ENCODE measurements at regions not wholly inside any gene's neighbourhood (a gene's known extent, or its start where the extent isn't known, plus 50 kb on each side); places are given as distances from the start of the nearest gene placed in this dataset.

DNA sequence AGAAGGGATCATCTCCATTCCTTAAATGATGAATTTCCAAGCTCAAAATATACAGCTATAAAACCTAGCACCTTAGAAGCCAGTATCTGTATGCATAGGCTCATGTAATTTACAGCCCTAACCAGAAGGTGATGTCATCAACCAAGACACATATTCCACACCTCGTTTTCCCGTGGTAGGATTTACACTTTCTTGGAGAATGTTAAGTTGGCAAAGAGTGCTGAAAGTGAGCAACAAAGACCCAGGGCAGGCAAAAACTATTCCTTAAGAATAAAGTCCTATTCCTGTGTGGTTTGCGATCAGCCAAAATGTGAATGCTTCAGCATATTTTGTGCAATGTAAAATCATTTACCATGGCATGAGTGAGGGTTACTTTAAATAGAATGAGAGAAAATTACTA is 247.1 kb downstream of the OSR1 start:
- POLR2A ChIA-PET: no interaction called here
- DNase-seq (ENCODE audit: low read depth, low spot score): no peak
- TF ChIP-seq, protein P1, sequence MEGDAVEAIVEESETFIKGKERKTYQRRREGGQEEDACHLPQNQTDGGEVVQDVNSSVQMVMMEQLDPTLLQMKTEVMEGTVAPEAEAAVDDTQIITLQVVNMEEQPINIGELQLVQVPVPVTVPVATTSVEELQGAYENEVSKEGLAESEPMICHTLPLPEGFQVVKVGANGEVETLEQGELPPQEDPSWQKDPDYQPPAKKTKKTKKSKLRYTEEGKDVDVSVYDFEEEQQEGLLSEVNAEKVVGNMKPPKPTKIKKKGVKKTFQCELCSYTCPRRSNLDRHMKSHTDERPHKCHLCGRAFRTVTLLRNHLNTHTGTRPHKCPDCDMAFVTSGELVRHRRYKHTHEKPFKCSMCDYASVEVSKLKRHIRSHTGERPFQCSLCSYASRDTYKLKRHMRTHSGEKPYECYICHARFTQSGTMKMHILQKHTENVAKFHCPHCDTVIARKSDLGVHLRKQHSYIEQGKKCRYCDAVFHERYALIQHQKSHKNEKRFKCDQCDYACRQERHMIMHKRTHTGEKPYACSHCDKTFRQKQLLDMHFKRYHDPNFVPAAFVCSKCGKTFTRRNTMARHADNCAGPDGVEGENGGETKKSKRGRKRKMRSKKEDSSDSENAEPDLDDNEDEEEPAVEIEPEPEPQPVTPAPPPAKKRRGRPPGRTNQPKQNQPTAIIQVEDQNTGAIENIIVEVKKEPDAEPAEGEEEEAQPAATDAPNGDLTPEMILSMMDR (IDR thresholded peaks at IDR 0.05; ENCODE audit: insufficient read depth, low read length, missing control alignments): no peak
- H3K4me3 ChIP-seq (ENCODE audit: low read depth, low read length): no peak overlapping the region
- CTCF ChIA-PET: interaction anchor here (2.6 kb wide), 1 partner anchor 9 kb away, joined by 7 read pairs; no protein-coding TSS in a partner anchor

DNA sequence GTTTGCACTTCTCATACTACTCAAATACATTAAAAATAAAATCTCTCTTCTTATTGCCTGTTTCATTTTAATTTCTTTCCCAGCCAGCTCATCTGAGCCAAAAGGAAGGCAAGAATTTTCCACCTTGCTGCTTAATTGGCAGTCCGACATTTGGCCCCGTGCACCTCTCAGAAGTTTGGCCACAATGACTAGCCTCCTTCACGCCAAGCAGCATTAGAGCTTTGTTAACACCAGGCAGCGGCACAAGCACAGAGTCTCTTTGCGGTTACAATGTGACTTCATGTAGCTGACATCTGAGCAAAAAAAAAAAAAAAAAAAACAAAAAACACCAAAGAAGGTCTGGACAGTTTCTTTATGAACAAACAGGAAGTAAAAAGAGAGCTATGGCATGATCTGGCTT is 248.9 kb downstream of the OSR1 start:
- POLR2A ChIA-PET: no interaction called here
- TF ChIP-seq, protein P1 (IDR thresholded peaks at IDR 0.05; ENCODE audit: insufficient read depth, low read length, missing control alignments): no peak
- DNase-seq (ENCODE audit: low read depth, low spot score): no peak
- CTCF ChIA-PET: interaction anchor here (1.4 to 2.6 kb wide), 3 partner anchors 10 to 12 kb away, joined by 3 to 7 read pairs (median 4); no protein-coding TSS in a partner anchor
- no peak overlapping the region for H3K4me3 ChIP-seq (ENCODE audit: low read depth, low read length)

DNA sequence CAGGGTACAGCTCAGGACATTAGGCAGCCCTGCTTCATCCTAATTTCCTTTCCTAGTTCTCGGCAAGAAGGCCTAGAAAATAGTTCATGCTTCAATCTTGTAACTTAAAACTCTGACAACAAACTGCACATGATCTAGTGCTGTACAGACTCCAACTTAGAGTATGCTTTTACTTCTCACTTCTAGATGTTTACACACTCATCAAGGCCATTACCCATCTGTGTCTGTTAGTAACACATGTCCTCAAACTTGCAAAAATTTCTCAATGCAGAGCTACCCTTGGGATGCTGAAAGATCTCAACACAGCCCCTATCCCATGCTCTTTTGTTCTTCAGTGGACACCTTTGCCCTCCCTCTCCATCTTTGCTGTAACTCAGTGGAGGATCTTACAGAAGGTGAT is 252.0 kb downstream of the OSR1 start:
- POLR2A ChIA-PET: no interaction called here
- DNase-seq (ENCODE audit: low read depth, low spot score): no peak

DNA sequence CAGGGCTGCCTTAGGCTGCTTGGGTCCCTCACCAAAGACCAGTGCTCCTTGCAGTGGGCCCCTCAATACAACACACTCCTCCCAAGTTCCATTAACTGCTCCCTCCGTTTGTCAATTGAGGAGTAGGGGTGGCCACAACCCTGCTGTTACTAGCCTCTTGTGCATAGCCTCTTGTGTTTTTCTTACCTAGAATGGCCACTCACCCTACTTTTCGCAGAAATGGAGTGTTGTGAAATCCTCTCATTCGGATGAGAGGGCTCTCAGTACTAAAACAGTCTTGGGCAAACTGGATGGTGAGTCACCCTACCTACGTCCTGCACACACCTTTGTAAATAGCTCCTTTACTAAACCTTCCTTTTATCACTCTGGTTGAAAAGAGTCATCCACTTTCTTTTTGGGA is 253.9 kb downstream of the OSR1 start:
- TF ChIP-seq, protein P1 (IDR thresholded peaks at IDR 0.05; ENCODE audit: insufficient read depth, low read length, missing control alignments): no peak
- no peak overlapping the region for H3K4me3 ChIP-seq (ENCODE audit: low read depth, low read length)
- ChIA-PET CTCF (interaction anchor here (0.9 kb wide), 1 partner anchor 29 kb away, joined by 3 read pairs; no protein-coding TSS in a partner anchor), POLR2A (no interaction called here)
- no peak for DNase-seq (ENCODE audit: low read depth, low spot score)

More for the DNA sequence above, 252.0 kb downstream of the OSR1 start:
- CTCF ChIA-PET: interaction anchor here (0.8 kb wide), 1 partner anchor 12 kb away, joined by 3 read pairs; no protein-coding TSS in a partner anchor
- H3K4me3 ChIP-seq (ENCODE audit: low read depth, low read length): no peak overlapping the region
- TF ChIP-seq, protein P1 (IDR thresholded peaks at IDR 0.05; ENCODE audit: insufficient read depth, low read length, missing control alignments): no peak

DNA sequence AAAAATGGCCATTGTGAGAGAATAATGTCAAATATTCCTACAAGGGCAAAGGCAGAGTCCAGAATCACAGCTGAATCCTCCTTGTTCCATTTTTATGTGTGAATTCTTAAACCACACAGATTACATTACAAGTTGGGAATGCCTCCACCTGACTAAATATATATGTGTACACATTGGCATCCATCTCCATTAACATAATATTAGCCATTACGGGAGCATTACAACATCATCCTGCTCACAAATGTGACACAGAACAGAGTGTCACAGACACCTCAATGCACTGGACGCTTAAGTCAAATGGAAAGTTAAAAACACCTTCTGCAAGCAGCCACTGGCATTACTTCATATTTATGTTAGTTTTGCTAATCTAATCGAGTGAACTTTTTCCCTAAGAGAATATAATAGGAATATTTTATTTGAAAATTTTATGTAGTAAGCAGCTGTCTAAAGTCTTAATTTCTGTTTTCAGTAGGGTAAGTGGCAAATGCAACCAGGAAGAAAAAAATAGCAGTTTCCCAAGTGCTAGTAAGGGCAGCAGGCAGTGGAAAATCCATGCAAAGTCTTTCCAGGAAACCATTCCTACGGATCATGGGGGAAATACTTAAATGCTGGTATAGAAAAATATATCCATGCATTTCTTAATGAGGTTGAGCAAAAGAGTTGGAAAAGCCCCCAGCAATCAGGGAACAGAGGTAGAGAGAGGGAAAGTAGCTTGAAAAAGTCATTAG is 255.6 kb downstream of the OSR1 start:
- H3K4me3 ChIP-seq (ENCODE audit: low read depth, low read length): no peak overlapping the region
- TF ChIP-seq, protein P1 (IDR thresholded peaks at IDR 0.05; ENCODE audit: insufficient read depth, low read length, missing control alignments): no peak
- DNase-seq (ENCODE audit: low read depth, low spot score): no peak
- POLR2A ChIA-PET: no interaction called here
- CTCF ChIA-PET: no interaction called here

DNA sequence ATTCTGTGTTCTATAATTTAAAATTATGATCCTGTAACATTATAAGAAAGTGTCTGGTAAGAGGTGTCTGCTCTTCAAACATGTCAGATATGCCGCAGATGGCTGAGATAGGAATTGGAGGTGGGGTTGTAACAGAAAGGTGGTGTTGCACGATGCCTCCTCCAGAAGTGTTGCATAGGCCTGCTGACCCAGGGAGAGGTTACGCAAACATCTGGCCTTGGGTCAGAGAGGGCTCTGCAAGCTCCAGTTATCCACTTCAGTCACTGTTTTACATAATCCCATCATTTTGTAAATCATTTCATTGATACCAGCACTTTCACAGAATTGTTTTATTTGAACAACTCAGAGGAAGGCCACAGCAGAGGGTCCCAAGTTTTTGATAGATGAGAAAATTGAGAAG is 256.5 kb downstream of the OSR1 start:
- H3K4me3 ChIP-seq (ENCODE audit: low read depth, low read length): no peak overlapping the region
- POLR2A ChIA-PET: no interaction called here
- CTCF ChIA-PET: no interaction called here
- TF ChIP-seq, protein P1 (IDR thresholded peaks at IDR 0.05; ENCODE audit: insufficient read depth, low read length, missing control alignments): no peak
- DNase-seq (ENCODE audit: low read depth, low spot score): no peak
